Neural cell (in vitro differentiated cells): ENCODE measurements at regions not wholly inside any gene's neighbourhood (a gene's known extent, or its start where the extent isn't known, plus 50 kb on each side); places are given as distances from the start of the nearest gene placed in this dataset.

Experiments
- H2AFZ ChIP-seq: fragments of 200-600, 300-800 bp; sonication (generic), shearing (Covaris generic); 2 replicates; pipeline ENCODE4 v1.6.0; 2014; ENCODE audit warnings: low read depth, mild to moderate bottlenecking, antibody characterized with exemption, low read length, moderate library complexity
- H3F3A ChIP-seq: fragments of 200-600 bp; shearing (Covaris generic); 2 replicates; pipeline ENCODE4 v1.6.1; 2016; ENCODE audit warnings: mild to moderate bottlenecking, moderate library complexity, mixed read lengths, antibody characterized with exemption, low read length; ENCODE audit not compliant: insufficient read depth, poor library complexity, severe bottlenecking
- H3K27ac ChIP-seq: fragments of 200-600, 300-800 bp; sonication (generic), shearing (Covaris generic); 2 replicates; pipeline ENCODE4 v1.5.1; 2014; ENCODE audit warnings: mild to moderate bottlenecking, low read length, moderate library complexity
- H3K27me3 ChIP-seq: fragments of 300-800, 200-600 bp; sonication (generic), shearing (Covaris generic); 2 replicates; pipeline ENCODE4 v1.6.0; 2014; ENCODE audit warnings: mild to moderate bottlenecking, low read depth, low read length, moderate library complexity; ENCODE audit not compliant: insufficient read depth
- H3K36me3 ChIP-seq: fragments of 300-800, 200-600 bp; sonication (generic), shearing (Covaris generic); 2 replicates; pipeline ENCODE4 v1.5.1; 2014; ENCODE audit warnings: mild to moderate bottlenecking, antibody characterized with exemption, low read length, moderate library complexity; ENCODE audit not compliant: insufficient read depth
- H3K4me2 ChIP-seq: fragments of 300-800, 200-600 bp; sonication (generic), shearing (Covaris generic); 2 replicates; pipeline ENCODE4 v1.6.0; 2014; ENCODE audit warnings: mild to moderate bottlenecking, low read length
- H3K4me3 ChIP-seq: fragments of 300-800, 200-600 bp; sonication (generic), shearing (Covaris generic); 2 replicates; pipeline ENCODE4 v1.5.1; 2014; ENCODE audit warnings: mild to moderate bottlenecking, low read length, moderate library complexity
- H3K79me2 ChIP-seq: fragments of 200-600 bp; shearing (Covaris generic); replicated peaks from 2 replicates; pipeline ENCODE4 v1.6.0; 2014; ENCODE audit warnings: mild to moderate bottlenecking, low read length, moderate library complexity; ENCODE audit not compliant: insufficient read depth
- H3K9ac ChIP-seq: fragments of 300-800, 200-600 bp; sonication (generic), shearing (Covaris generic); 2 replicates; pipeline ENCODE4 v1.6.1; 2016; ENCODE audit warnings: mild to moderate bottlenecking, low read length, mixed read lengths
- H3K9me2 ChIP-seq: fragments of 200-600 bp; shearing (Covaris generic); 2 replicates; pipeline ENCODE4 v1.6.1; 2016; ENCODE audit warnings: mild to moderate bottlenecking, low read length, mixed read lengths; ENCODE audit not compliant: insufficient read depth
- H3K9me3 ChIP-seq: fragments of 200-600, 300-800 bp; sonication (generic), shearing (Covaris generic); 2 replicates; pipeline ENCODE4 v1.6.1; 2016; ENCODE audit warnings: mild to moderate bottlenecking, mixed run types, low read length, moderate library complexity, mixed read lengths
- H4K20me1 ChIP-seq: fragments of 200-600 bp; shearing (Covaris generic); 2 replicates; pipeline ENCODE4 v1.6.1; 2016; ENCODE audit warnings: mild to moderate bottlenecking, mixed run types; ENCODE audit not compliant: insufficient read depth
- CTCF ChIP-seq: fragments of 450-650 bp; IDR thresholded peaks from 2 replicates; pipeline ENCODE4 v1.5.1; 2014; ENCODE audit warnings: antibody characterized with exemption, mild to moderate bottlenecking, moderate library complexity; ENCODE audit not compliant: poor library complexity, severe bottlenecking
- EP300 ChIP-seq: fragments of 450-650 bp; conservative IDR thresholded peaks from 2 replicates; pipeline ENCODE4 v1.6.1; 2014; ENCODE audit warnings: antibody characterized with exemption, mild to moderate bottlenecking, moderate library complexity; ENCODE audit not compliant: poor library complexity, severe bottlenecking
- EZH2 ChIP-seq: fragments of 200-600, 300-800 bp; shearing (Covaris generic), sonication (generic); IDR thresholded peaks from 2 replicates; pipeline ENCODE4 v1.6.1; 2014; ENCODE audit warnings: antibody characterized with exemption, low read length, borderline replicate concordance, mild to moderate bottlenecking; ENCODE audit not compliant: insufficient read depth, poor library complexity, severe bottlenecking
- MXI1 ChIP-seq: fragments of 450-650 bp; conservative IDR thresholded peaks from 2 replicates; pipeline ENCODE4 v1.6.1; 2014; ENCODE audit warnings: antibody characterized with exemption, mild to moderate bottlenecking; ENCODE audit not compliant: poor library complexity, severe bottlenecking
- POLR2AphosphoS5 ChIP-seq: IDR thresholded peaks from 2 replicates; pipeline ENCODE4 v1.6.1; 2012
- RAD21 ChIP-seq: fragments of 450-650 bp; conservative IDR thresholded peaks from 2 replicates; pipeline ENCODE4 v1.6.1; 2014; ENCODE audit warnings: antibody characterized with exemption, mild to moderate bottlenecking, moderate library complexity
- SMC3 ChIP-seq: fragments of 450-650 bp; conservative IDR thresholded peaks from 2 replicates; pipeline ENCODE4 v1.6.1; 2014; ENCODE audit warnings: antibody characterized with exemption, mild to moderate bottlenecking, moderate library complexity; ENCODE audit not compliant: poor library complexity
- TAF1 ChIP-seq: IDR thresholded peaks from 2 replicates; pipeline ENCODE4 v1.6.1; 2012; ENCODE audit warnings: low read depth
- TF ChIP-seq, protein P1 (sequence below): IDR thresholded peaks from 2 replicates; pipeline ENCODE4 v1.6.1; 2012; ENCODE audit warnings: borderline replicate concordance

- Histone ChIP-seq H3K9me3 (no peaks in the 10 kb centered on the region), H3K79me2 (no peaks in the 10 kb centered on the region), H3K36me3 (no peaks in the 10 kb centered on the region), H3K27ac (peak overlapping the region; percentile 76), H3K27me3 (no peaks in the 10 kb centered on the region), H3F3A (no peaks in the 10 kb centered on the region), H4K20me1 (no peaks in the 10 kb centered on the region), H3K9me2 (no peaks in the 10 kb centered on the region), H3K4me2 (peak overlapping the region; percentile 18), H2AFZ (peak overlapping the region; percentile 97), H3K4me3 (peak overlapping the region; percentile 39), H3K9ac (peak overlapping the region; percentile 63)
- TF ChIP-seq POLR2AphosphoS5 (peak; percentile 63), MXI1 (peak; percentile 35), EP300 (peak; percentile 45), CTCF (peak; percentile 93), SMC3 (peak; percentile 92), EZH2 (no peak), RAD21 (peak; percentile 86), TAF1 (peak; percentile 66)
- TF ChIP-seq, protein P1, sequence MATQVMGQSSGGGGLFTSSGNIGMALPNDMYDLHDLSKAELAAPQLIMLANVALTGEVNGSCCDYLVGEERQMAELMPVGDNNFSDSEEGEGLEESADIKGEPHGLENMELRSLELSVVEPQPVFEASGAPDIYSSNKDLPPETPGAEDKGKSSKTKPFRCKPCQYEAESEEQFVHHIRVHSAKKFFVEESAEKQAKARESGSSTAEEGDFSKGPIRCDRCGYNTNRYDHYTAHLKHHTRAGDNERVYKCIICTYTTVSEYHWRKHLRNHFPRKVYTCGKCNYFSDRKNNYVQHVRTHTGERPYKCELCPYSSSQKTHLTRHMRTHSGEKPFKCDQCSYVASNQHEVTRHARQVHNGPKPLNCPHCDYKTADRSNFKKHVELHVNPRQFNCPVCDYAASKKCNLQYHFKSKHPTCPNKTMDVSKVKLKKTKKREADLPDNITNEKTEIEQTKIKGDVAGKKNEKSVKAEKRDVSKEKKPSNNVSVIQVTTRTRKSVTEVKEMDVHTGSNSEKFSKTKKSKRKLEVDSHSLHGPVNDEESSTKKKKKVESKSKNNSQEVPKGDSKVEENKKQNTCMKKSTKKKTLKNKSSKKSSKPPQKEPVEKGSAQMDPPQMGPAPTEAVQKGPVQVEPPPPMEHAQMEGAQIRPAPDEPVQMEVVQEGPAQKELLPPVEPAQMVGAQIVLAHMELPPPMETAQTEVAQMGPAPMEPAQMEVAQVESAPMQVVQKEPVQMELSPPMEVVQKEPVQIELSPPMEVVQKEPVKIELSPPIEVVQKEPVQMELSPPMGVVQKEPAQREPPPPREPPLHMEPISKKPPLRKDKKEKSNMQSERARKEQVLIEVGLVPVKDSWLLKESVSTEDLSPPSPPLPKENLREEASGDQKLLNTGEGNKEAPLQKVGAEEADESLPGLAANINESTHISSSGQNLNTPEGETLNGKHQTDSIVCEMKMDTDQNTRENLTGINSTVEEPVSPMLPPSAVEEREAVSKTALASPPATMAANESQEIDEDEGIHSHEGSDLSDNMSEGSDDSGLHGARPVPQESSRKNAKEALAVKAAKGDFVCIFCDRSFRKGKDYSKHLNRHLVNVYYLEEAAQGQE: peak; percentile 74
Measured at GRCh38 chr4:153083447-153083947, 120.7 kb upstream of the TRIM2 start.

- H3K36me3 ChIP-seq: no peaks in the 10 kb centered on the region
- H3K9me3 ChIP-seq: no peaks in the 10 kb centered on the region
- H3K27me3 ChIP-seq: no peaks in the 10 kb centered on the region
- peak overlapping the region; percentile 29 for H2AFZ ChIP-seq
- no peak for TF ChIP-seq RAD21
- TF ChIP-seq SMC3: no peak
- TF ChIP-seq, protein P1: no peak
- TF ChIP-seq POLR2AphosphoS5: no peak
- TF ChIP-seq CTCF: no peak
- TF ChIP-seq EP300: no peak
- TF ChIP-seq TAF1: no peak
- TF ChIP-seq MXI1: no peak
- no peak for TF ChIP-seq EZH2
- H3K4me2 ChIP-seq: peak overlapping the region; percentile 18
- no peak overlapping the region for H3K9ac ChIP-seq
- H3K9me2 ChIP-seq: no peaks in the 10 kb centered on the region
- no peak overlapping the region for H3K4me3 ChIP-seq
- peak overlapping the region; percentile 76 for H3K27ac ChIP-seq
- no peaks in the 10 kb centered on the region for H4K20me1 ChIP-seq
- H3K79me2 ChIP-seq: no peaks in the 10 kb centered on the region
- no peaks in the 10 kb centered on the region for H3F3A ChIP-seq
Measured at GRCh38 chr4:153084224-153084979, 119.8 kb upstream of the TRIM2 start.
